LNCAP (cell line): ENCODE measurements at regions not wholly inside any gene's neighbourhood (a gene's known extent, or its start where the extent isn't known, plus 50 kb on each side); places are given as distances from the start of the nearest gene placed in this dataset.

Source experiments
- TF ChIP-seq, protein P1 (sequence below): fragments of 450-650 bp; IDR thresholded peaks from 2 replicates; pipeline ENCODE4 v1.5.1; 2017; ENCODE audit warnings: mild to moderate bottlenecking

GRCh38 chr22:48803948-48804810 is 1023.5 kb downstream of the BRD1 start:
- TF ChIP-seq, protein P1, sequence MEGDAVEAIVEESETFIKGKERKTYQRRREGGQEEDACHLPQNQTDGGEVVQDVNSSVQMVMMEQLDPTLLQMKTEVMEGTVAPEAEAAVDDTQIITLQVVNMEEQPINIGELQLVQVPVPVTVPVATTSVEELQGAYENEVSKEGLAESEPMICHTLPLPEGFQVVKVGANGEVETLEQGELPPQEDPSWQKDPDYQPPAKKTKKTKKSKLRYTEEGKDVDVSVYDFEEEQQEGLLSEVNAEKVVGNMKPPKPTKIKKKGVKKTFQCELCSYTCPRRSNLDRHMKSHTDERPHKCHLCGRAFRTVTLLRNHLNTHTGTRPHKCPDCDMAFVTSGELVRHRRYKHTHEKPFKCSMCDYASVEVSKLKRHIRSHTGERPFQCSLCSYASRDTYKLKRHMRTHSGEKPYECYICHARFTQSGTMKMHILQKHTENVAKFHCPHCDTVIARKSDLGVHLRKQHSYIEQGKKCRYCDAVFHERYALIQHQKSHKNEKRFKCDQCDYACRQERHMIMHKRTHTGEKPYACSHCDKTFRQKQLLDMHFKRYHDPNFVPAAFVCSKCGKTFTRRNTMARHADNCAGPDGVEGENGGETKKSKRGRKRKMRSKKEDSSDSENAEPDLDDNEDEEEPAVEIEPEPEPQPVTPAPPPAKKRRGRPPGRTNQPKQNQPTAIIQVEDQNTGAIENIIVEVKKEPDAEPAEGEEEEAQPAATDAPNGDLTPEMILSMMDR: no peak

GRCh38 chr22:48803171-48803947 is 1024.3 kb downstream of the BRD1 start:
- TF ChIP-seq, protein P1: no peak

DNA sequence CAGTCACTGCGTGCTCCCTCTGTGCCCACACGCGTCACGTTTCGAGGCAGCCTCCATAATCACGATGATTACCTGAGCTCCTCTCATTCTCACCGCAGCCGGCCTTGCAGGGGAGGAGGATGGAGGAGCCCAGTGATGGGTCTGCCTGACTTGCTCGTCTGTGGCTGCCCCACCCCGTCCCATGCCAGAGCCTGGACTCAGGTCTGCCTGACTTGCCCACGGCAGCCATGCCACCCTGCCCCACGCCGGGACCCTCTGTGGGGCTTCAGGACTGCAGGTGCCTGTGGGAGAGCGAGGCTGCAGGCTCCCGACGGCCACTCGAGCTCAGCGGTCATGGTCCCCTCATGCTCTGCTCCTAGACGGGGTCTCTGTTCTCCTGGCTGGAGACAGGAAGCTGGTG is 1025.1 kb downstream of the BRD1 start:
- TF ChIP-seq, protein P1: no peak

DNA sequence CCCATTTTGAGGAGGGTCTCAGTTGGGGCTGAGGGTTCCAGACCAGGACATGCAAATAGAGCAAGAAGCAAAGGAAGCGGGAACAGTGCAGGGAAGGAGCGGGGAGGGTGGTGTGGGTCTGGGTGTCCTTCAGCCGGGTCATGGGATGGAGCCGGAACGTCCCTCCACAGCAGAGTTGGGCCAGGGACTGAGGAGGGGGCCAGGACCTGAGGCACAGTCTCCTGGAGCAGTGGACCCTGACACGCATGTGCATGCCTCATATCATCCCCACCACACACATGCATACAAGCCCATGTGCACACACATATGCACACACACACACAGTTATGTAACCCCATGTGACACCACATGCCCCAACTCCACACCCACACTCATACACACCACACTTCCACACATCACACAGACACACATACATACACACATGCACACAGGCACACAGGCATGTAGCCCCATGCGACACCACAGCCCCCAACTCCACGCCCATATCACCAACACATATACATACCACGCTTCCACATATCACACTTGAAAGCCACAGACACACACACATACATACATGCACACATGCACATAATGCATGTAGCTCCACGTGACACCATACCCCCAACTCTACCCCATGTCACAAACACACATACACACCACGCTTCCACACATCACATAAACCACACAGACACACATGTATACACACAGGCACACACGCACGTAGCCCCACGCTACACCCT is 1026.6 kb downstream of the BRD1 start:
- TF ChIP-seq, protein P1: no peak

- TF ChIP-seq, protein P1: no peak
These were observed 1027.4 kb downstream of the BRD1 start for GRCh38 chr22:48800036-48800885.

GRCh38 chr22:48799227-48799970 is 1028.3 kb downstream of the BRD1 start:
- TF ChIP-seq, protein P1: no peak
